ENCODE measurements at regions not wholly inside any gene's neighbourhood (a gene's known extent, or its start where the extent isn't known, plus 50 kb on each side); places are given as distances from the start of the nearest gene placed in this dataset.
"Not testable (repeated sequence)": the region's sequence is repeated elsewhere in the genome, so short reads cannot be mapped to it uniquely, and the experiment has no call there.

DNA sequence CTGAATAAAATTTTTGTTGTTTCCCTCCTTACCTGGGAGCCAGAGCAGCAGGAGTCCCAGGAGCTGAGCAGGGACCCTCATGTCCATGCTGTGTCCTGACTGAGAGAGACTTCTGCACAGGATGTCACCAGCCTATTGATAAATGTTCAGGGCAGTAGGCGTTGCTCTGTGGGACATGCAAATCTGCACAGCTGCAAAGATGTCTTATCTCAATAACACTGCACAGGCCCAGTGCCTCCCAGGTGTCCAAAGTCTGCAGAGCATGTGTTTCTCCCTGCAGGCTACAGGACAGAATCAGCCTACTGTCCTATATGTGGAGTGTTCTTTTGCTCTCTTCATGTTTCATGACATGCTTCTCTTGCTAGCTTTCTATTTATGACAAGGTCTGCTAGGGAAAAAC lies 522.3 kb downstream of the RPIA start:
- H3K36me3 Mint-ChIP-seq (ENCODE audit: low read depth); H3K4me3 Mint-ChIP-seq; H3K27me3 Mint-ChIP-seq; H3K9me3 Mint-ChIP-seq; intact Hi-C loops (cut with micrococcal nuclease); H3K27ac Mint-ChIP-seq; H3K4me1 Mint-ChIP-seq (ENCODE audit: low read depth): not testable (repeated sequence)

DNA sequence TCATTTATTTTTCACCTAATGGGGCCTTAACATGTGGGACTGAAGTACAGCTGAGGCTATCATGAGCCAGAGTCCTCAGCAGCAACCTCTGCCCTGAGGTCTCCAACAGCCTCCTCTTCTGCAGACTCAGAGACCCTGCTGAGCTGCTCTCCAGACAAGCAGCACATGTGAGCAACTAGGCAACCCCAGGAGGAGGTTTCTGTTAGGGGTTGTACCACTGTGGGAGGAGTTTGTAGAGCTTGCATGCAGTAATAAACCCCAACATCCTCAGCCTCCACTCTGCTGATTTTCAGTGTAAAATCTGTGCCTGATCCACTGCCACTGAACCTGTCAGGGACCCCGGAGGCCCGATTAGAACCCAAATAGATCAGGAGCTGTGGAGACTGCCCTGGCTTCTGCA lies 530.0 kb downstream of the RPIA start:
- H3K4me3 Mint-ChIP-seq; H3K36me3 Mint-ChIP-seq (ENCODE audit: low read depth); H3K27ac Mint-ChIP-seq; H3K9me3 Mint-ChIP-seq; H3K27me3 Mint-ChIP-seq; H3K4me1 Mint-ChIP-seq (ENCODE audit: low read depth); intact Hi-C loops (cut with micrococcal nuclease): not testable (repeated sequence)

DNA sequence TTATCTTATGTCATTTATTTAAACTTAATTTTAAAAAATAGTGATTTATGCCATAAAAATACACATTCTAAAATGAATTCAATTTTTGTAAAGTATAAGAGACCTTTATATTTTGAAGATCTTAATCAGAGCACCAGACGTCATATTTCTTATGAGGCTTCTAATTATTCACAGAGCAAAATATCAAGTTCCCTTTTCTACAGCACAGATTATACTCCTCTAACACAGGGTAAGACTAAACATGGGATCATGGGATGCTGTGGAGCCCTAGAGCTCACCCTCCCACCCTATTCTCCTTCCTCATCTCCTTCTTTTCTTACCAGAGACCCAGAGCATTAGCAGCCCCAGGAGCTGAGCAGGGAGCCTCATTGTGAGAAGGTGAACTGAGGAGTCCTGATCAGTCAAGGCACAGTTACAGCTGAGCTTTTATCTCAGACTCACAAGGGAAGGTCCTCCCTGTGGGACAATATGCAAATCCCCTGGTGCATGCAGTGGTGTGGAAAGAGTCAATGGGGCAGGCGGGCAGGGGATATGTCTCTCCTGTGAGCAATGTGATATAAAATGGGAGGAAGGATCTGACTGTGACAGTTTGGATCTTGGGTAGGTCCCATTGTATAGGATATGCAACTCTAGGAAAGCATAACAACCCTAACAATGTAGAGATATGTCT lies 530.7 kb downstream of the RPIA start:
- intact Hi-C loops (cut with micrococcal nuclease) = not testable (repeated sequence)

DNA sequence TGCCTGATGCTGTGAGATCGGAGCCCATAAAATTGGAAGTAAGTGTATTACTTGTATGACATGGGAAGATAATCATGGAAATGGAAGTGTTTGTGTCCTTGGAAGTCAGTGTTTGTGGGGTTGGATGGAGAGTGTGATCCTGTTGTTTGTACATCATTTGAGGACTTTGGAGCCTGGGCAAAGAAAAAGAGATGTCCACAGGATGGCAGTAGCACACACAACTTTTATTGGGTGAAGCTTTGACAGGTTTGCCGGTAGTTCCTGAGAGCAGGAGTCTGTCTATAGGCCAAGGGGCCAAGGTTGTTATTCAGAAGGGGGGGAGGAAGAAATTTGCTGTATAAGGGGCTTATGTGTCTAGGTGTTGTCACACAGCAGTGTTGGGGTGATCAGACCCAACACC lies 533.3 kb downstream of the RPIA start:
- intact Hi-C loops (cut with micrococcal nuclease); H3K4me1 Mint-ChIP-seq (ENCODE audit: low read depth); H3K27me3 Mint-ChIP-seq; H3K36me3 Mint-ChIP-seq (ENCODE audit: low read depth); H3K4me3 Mint-ChIP-seq; H3K9me3 Mint-ChIP-seq; H3K27ac Mint-ChIP-seq: not testable (repeated sequence)

More for the DNA sequence above, 530.7 kb downstream of the RPIA start:
- H3K9me3 Mint-ChIP-seq; H3K4me1 Mint-ChIP-seq (ENCODE audit: low read depth); H3K27ac Mint-ChIP-seq; H3K36me3 Mint-ChIP-seq (ENCODE audit: low read depth); H3K27me3 Mint-ChIP-seq; H3K4me3 Mint-ChIP-seq: not testable (repeated sequence)

DNA sequence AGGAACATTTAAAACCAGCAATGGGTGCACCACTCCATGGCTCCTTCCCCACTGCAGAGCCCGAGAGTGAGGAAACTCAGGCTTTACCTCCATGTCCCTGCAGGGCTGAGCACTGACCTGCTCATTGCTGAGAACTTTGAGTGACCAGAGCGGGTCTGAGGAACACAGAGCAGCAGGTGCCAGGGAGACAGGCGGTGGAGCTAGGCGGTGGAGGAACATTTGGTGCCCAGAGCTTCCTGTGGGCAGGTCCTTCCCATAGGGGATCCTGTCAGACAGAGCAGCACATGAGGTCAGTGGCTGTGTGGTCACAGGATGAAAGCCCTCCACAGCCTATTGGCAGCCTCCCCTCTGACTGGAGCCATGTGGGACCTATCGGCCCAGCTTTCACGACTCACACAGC lies 538.5 kb downstream of the RPIA start:
- H3K36me3 Mint-ChIP-seq (ENCODE audit: low read depth); H3K27ac Mint-ChIP-seq; H3K4me3 Mint-ChIP-seq; intact Hi-C loops (cut with micrococcal nuclease); H3K4me1 Mint-ChIP-seq (ENCODE audit: low read depth); H3K27me3 Mint-ChIP-seq; H3K9me3 Mint-ChIP-seq: not testable (repeated sequence)

DNA sequence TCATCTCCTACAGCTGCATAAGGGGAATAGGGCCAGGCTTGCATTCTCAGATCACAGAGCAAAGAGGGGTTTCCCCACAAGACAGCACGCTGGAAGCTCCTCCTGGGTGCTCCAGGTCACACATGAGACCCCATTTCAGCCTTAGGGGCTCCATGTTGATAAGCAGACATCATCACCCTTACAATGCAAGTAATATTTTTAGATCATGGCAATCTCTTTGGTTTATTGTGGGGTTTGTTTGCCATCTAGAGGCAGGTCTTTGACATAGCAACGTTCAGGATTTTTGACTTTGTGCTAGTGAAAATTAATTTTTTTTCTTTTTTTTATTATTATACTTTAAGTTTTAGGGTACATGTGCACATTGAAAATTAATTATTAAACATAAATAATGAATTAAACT lies 539.8 kb downstream of the RPIA start:
- H3K4me1 Mint-ChIP-seq (ENCODE audit: low read depth); H3K4me3 Mint-ChIP-seq; intact Hi-C loops (cut with micrococcal nuclease); H3K27ac Mint-ChIP-seq; H3K9me3 Mint-ChIP-seq; H3K36me3 Mint-ChIP-seq (ENCODE audit: low read depth); H3K27me3 Mint-ChIP-seq: not testable (repeated sequence)

DNA sequence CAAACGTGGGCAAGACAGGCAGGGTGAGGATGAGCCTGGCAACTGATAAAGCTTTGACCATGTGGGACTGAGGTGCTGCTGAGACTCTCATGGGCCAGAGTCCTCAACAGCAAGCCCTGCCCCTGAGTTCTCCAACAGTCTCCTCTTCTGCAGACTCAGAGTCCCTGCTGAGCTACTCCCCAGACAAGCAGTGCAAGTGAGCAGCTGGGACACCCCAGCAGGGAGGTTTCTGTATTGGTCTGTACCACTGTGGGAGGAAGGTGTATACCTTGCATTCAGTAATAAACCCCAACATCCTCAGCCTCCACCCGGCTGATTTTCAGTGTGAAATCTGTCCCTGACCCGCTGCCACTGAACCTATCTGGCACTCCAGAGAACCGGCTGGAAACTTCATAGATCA lies 542.5 kb downstream of the RPIA start:
- H3K27me3 Mint-ChIP-seq; H3K36me3 Mint-ChIP-seq (ENCODE audit: low read depth); H3K27ac Mint-ChIP-seq; H3K9me3 Mint-ChIP-seq; H3K4me3 Mint-ChIP-seq; H3K4me1 Mint-ChIP-seq (ENCODE audit: low read depth); intact Hi-C loops (cut with micrococcal nuclease): not testable (repeated sequence)

DNA sequence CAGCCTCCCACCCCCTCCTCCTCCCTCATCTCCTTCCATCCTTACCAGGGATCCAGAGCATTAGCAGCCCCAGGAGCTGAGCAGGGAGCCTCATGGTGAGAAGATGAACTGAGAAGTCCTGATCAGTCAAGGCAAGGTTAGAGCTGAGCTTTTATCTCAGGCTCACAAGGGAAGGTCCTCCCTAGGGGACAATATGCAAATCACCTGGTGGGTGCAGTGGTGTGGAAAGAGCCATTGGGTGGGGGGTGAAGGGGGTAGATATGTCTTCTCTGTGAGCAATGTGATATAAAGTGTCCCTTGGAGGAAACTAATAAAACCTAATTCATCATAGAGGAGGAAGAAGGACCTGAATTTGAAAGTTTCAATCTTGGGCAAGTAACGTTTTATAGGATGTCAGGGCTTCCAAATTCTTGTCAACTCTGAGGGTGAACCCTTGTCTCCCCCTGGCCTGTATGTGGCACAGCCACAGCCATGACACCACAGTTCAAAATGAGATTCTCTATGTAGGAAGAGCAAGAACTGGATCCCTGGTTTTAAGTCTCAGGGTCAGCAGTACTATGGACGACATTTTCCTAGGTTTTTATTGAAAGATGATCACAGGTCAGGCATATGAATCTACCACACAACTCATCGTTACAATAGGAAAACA lies 543.5 kb downstream of the RPIA start:
- H3K4me3 Mint-ChIP-seq; H3K4me1 Mint-ChIP-seq (ENCODE audit: low read depth); H3K27ac Mint-ChIP-seq; H3K9me3 Mint-ChIP-seq; H3K27me3 Mint-ChIP-seq; H3K36me3 Mint-ChIP-seq (ENCODE audit: low read depth); intact Hi-C loops (cut with micrococcal nuclease): not testable (repeated sequence)

DNA sequence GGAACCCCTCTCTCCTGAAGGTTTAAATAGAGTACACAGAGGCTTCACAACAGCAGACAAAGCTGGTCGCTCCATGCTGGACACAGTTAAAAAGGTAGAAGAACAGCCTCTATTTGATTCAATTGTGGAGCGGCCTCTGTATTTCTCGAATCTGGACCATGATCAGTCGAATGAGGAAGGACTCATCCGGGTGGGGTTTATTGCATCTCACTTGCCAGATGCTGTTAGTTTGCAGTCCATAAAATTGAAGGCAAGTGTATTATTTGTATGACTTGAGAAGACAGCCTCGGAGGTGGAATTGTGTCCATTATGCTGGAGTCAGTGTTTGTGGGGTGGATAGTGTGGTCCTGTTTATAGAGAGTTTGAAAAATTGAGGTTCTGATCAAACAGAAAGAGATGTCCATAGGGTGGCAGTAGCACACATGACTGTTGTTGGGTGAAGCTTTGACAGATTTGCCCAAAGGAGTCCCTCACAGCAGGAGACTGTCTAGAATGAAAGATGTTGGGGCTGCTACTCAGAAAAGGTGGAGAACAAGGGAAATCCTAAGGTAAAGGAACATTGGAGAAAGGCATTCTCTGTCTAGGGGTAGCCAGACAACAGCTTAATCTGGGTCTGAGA lies 545.5 kb downstream of the RPIA start:
- not testable (repeated sequence) for H3K9me3 Mint-ChIP-seq; H3K4me1 Mint-ChIP-seq (ENCODE audit: low read depth); H3K27ac Mint-ChIP-seq

DNA sequence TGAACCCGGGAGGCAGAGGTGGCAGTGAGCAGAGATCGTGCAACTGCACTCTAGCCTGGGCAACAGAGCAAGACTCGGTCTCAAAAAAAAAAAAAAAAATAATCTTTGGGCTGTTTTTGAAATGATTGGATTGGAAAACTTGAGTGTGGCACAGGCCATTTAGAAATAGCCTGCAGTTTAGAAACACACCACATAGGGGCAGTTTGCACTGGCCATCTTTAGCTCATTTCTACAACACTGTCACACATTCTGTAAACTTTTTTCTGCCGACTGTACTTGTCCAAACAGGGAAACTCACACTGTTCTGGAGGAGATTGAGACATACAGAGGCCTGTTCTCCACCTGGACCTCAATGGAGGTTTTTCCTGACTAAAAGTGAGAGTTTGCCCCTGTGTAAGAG lies 546.3 kb downstream of the RPIA start:
- H3K4me1 Mint-ChIP-seq (ENCODE audit: low read depth); H3K4me3 Mint-ChIP-seq; H3K9me3 Mint-ChIP-seq; intact Hi-C loops (cut with micrococcal nuclease); H3K36me3 Mint-ChIP-seq (ENCODE audit: low read depth); H3K27me3 Mint-ChIP-seq; H3K27ac Mint-ChIP-seq: not testable (repeated sequence)

More for the DNA sequence above, 545.5 kb downstream of the RPIA start:
- H3K36me3 Mint-ChIP-seq (ENCODE audit: low read depth); intact Hi-C loops (cut with micrococcal nuclease); H3K27me3 Mint-ChIP-seq; H3K4me3 Mint-ChIP-seq: not testable (repeated sequence)

DNA sequence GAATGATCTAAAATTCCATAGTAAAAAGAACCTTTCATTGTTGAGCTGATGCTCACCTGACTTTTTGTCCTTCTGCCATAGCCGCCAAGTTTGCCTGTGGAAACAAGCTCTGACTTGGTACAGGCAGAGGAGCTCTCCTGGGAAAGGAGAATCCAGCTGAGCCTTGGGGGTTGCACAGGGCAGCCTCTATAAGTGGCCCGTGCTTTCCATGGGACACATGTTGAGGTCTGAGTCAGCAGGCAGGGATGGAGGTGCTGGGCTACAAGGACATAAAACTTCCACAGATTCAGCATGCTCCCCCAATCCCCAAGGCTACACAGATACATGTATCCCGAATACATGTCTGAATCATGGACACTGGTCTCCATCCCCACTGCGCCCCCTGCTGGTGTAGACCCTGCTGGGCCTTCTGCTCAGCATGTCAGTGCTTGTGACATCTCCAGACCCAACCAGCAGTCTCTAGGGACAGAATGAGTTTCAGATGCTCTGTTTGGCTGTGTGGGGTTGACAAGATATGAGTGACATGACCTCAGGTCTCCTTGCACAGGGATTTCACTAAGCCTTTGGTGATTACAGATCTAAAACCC lies 551.7 kb downstream of the RPIA start:
- intact Hi-C loops (cut with micrococcal nuclease); H3K27ac Mint-ChIP-seq; H3K27me3 Mint-ChIP-seq; H3K4me3 Mint-ChIP-seq; H3K9me3 Mint-ChIP-seq; H3K36me3 Mint-ChIP-seq (ENCODE audit: low read depth); H3K4me1 Mint-ChIP-seq (ENCODE audit: low read depth): not testable (repeated sequence)

DNA sequence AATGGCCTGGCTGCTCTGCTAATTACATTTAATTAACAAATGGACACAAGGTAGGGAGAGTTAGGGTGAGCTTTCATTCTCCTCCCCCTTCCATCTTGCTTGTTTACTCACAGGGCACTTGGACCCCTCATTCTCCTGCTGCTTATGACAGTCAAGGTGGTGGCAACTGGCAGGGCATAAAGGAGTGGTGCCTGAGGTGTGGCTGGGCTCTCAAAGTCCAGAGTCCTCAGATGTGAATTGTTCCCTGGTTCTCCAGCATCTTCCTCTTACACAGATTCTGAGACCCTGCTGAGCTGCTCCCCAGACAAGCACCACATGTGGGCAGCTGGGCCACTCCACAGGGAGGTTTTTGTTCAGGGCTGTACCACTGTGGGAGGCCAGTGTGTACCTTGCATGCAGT lies 552.9 kb downstream of the RPIA start:
- H3K4me3 Mint-ChIP-seq; H3K9me3 Mint-ChIP-seq; H3K36me3 Mint-ChIP-seq (ENCODE audit: low read depth); intact Hi-C loops (cut with micrococcal nuclease); H3K27me3 Mint-ChIP-seq; H3K4me1 Mint-ChIP-seq (ENCODE audit: low read depth); H3K27ac Mint-ChIP-seq: not testable (repeated sequence)

DNA sequence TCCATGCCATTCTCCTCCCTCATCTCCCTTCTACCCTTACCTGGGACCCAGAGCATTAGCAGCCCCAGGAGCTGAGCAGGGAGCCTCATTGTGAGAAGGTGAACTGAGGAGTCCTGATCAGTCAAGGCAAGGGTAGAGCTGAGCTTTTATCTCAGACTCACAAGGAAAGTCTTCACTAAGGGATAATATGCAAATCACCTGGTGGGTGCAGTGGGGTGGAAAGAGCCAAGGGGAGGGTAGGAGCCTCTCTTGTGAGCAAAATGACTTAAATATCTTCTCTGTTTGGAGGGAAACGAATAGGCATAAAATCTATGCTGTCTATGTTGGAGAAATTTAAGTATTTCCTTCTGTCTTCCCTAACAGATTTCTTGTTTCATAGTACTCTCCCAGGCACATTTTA lies 554.0 kb downstream of the RPIA start:
- intact Hi-C loops (cut with micrococcal nuclease); H3K27ac Mint-ChIP-seq; H3K36me3 Mint-ChIP-seq (ENCODE audit: low read depth); H3K4me3 Mint-ChIP-seq; H3K9me3 Mint-ChIP-seq; H3K27me3 Mint-ChIP-seq; H3K4me1 Mint-ChIP-seq (ENCODE audit: low read depth): not testable (repeated sequence)

DNA sequence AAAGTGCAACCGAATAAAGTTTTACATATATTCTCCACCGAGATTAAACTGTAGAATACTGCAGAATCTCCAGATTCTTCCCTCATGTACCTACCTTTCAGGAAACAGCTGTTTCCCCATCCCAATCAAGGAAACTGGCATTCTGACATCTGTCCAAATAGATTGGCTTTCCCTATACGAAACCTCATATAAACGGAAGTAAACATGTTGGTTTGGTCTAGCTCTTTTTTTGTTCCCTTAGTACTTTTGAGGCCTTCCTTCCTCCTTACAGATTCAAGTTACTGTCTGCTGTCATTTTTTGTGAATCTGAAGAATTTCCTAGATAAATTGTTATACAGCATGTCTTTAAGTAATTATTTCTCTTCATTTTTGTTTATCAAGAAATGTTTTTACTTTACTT lies 554.6 kb downstream of the RPIA start:
- H3K9me3 Mint-ChIP-seq; H3K27me3 Mint-ChIP-seq; H3K27ac Mint-ChIP-seq; H3K4me1 Mint-ChIP-seq (ENCODE audit: low read depth); H3K36me3 Mint-ChIP-seq (ENCODE audit: low read depth); intact Hi-C loops (cut with micrococcal nuclease); H3K4me3 Mint-ChIP-seq: not testable (repeated sequence)

DNA sequence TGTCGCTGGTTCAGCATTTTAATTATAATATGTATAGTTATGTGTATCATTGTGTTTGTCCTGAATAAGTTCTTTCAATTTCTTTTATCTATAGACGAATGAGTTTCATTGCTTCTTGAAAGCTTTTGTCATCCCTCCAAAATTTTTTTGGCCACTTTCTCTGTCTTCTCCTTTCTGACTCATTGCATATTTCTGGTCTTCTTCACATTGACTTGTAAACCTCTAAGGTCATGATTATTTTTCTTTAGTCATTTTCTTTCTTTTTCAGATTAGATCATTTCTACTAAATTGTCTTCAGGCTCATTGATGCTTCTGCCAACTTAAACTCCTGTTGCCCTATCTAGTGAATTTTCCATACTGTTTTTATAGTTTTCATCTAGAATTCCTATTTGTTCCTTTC lies 555.1 kb downstream of the RPIA start:
- H3K9me3 Mint-ChIP-seq; H3K27me3 Mint-ChIP-seq; H3K4me3 Mint-ChIP-seq; H3K27ac Mint-ChIP-seq; H3K4me1 Mint-ChIP-seq (ENCODE audit: low read depth); intact Hi-C loops (cut with micrococcal nuclease); H3K36me3 Mint-ChIP-seq (ENCODE audit: low read depth): not testable (repeated sequence)

Data from dendritic cell treated with granulocyte-macrophage colony-stimulating factor and Interleukin-4, amounts not matched to agents 40 ng/mL and 50 ng/mL, for 4 days (primary cell).